Left ventricle myocardium inferior (tissue), 1 donor: ENCODE measurements at regions not wholly inside any gene's neighbourhood (a gene's known extent, or its start where the extent isn't known, plus 50 kb on each side); places are given as distances from the start of the nearest gene placed in this dataset.

Experiments used
- DNase-seq: peaks from one replicate; pipeline ENCODE4 v3.0.0-alpha.2; 2020
- H3K27ac ChIP-seq: fragments of 200-600 bp; replicated peaks from 2 replicates; pipeline ENCODE4 v1.8.0; 2021
- H3K27me3 ChIP-seq: fragments of 200-600 bp; 2 replicates; pipeline ENCODE4 v1.8.0; 2021; ENCODE audit warnings: low read depth
- H3K36me3 ChIP-seq: fragments of 200-600 bp; 2 replicates; pipeline ENCODE4 v1.8.0; 2021
- H3K4me1 ChIP-seq: fragments of 200-600 bp; 2 replicates; pipeline ENCODE4 v1.8.0; 2021
- H3K4me3 ChIP-seq: fragments of 200-600 bp; 2 replicates; pipeline ENCODE4 v1.8.0; 2021; ENCODE audit warnings: mild to moderate bottlenecking, moderate library complexity
- H3K9me3 ChIP-seq: fragments of 200-600 bp; replicated peaks from 2 replicates; pipeline ENCODE4 v1.8.0; 2021
- intact Hi-C: fragments of 100-400 bp; cut with micrococcal nuclease; formaldehyde crosslinking; loops from one replicate; pipeline ENCODE4 v1.11.0; 2022
- TF ChIP-seq, protein P1 (sequence below): fragments of 200-600 bp; IDR thresholded peaks from 2 replicates; pipeline ENCODE4 v1.8.0; 2021; ENCODE audit warnings: antibody characterized with exemption, mild to moderate bottlenecking, borderline replicate concordance
- donor health status: DM: no; HTN: yes; CAD: no; lungs with severe emphysema.

GRCh38 chr3:31408720-31409119, 124.0 kb upstream of the STT3B start:
- H3K36me3 ChIP-seq = no peaks in the 10 kb centered on the region
- H3K4me3 ChIP-seq = no peak overlapping the region
- no peak overlapping the region for H3K27ac ChIP-seq
- intact Hi-C loops = no loop called here
- DNase-seq = no peak
- H3K4me1 ChIP-seq = no peaks in the 10 kb centered on the region
- no peaks in the 10 kb centered on the region for H3K9me3 ChIP-seq
- H3K27me3 ChIP-seq = no peaks in the 10 kb centered on the region
- TF ChIP-seq, protein P1, sequence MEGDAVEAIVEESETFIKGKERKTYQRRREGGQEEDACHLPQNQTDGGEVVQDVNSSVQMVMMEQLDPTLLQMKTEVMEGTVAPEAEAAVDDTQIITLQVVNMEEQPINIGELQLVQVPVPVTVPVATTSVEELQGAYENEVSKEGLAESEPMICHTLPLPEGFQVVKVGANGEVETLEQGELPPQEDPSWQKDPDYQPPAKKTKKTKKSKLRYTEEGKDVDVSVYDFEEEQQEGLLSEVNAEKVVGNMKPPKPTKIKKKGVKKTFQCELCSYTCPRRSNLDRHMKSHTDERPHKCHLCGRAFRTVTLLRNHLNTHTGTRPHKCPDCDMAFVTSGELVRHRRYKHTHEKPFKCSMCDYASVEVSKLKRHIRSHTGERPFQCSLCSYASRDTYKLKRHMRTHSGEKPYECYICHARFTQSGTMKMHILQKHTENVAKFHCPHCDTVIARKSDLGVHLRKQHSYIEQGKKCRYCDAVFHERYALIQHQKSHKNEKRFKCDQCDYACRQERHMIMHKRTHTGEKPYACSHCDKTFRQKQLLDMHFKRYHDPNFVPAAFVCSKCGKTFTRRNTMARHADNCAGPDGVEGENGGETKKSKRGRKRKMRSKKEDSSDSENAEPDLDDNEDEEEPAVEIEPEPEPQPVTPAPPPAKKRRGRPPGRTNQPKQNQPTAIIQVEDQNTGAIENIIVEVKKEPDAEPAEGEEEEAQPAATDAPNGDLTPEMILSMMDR = no peak

DNA sequence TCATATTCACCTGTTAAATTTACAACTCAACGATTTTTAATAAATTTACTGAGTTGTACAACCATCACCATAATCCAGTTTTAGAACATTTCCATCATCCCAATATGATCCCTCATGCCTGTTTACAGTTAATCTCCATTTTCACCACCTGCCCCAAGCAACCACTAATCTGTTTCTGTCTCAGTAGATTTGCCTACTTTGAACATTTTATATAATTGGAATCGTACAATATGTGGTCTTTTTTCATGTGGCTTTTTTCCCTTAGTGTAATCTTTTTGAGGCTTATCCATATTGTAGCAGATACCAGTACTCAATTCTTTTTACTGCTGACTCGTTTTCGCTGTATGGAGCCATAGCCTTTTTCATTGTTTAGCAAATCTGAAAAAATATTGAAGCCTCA, 123.3 kb upstream of the STT3B start:
- H3K4me1 ChIP-seq = no peaks in the 10 kb centered on the region
- TF ChIP-seq, protein P1 = no peak
- no peak for DNase-seq
- no peaks in the 10 kb centered on the region for H3K9me3 ChIP-seq
- no peaks in the 10 kb centered on the region for H3K36me3 ChIP-seq
- H3K27ac ChIP-seq = no peak overlapping the region
- H3K27me3 ChIP-seq = no peaks in the 10 kb centered on the region
- intact Hi-C loops = no loop called here
- H3K4me3 ChIP-seq = no peak overlapping the region

DNA sequence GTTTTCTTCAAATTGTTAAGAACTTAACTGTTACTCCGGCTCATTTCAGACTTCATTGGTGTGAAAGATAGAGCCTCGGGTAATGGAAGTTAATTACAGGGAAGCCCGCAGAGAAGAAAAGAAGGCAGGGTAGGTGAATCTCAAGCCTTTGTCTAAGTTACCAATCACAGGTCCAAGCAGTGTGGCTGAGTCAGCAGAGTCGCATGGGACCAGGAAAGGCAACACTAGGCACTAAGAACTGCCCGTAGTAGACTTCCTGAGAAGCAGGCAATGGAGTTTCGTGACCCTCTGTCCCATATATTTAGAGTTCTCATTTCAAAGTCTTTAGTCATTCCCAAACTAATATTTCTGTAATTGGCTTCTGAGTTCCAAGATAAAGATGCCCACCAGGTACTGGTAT, 122.9 kb upstream of the STT3B start:
- Histone ChIP-seq H3K27me3 (no peaks in the 10 kb centered on the region), H3K4me1 (no peaks in the 10 kb centered on the region), H3K36me3 (no peaks in the 10 kb centered on the region), H3K4me3 (no peak overlapping the region), H3K9me3 (no peaks in the 10 kb centered on the region), H3K27ac (no peak overlapping the region)
- no peak for DNase-seq
- intact Hi-C loops = no loop called here
- TF ChIP-seq, protein P1 = no peak

DNA sequence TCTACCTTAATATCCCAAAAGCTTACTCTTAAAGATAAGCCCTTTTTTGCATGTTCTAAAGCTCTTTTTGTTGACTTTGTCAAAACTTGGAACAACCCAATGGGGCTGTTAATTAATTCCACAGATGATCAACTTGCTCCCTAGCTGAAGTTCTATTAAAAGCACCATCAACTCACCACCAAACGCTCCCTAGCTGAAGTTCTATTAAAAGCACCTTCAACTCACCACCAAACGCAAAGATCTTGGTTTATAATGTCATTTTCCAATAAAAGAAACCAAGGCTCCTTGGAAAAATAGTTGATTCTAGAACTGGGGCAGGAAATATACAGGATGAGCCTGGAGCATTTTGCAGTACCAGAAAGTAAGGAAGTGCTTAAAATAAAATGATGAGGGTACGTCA, 122.3 kb upstream of the STT3B start:
- no peaks in the 10 kb centered on the region for H3K36me3 ChIP-seq
- H3K9me3 ChIP-seq = no peaks in the 10 kb centered on the region
- TF ChIP-seq, protein P1 = no peak
- DNase-seq = no peak
- no peaks in the 10 kb centered on the region for H3K27me3 ChIP-seq
- no peak overlapping the region for H3K4me3 ChIP-seq
- no peaks in the 10 kb centered on the region for H3K4me1 ChIP-seq
- intact Hi-C loops = no loop called here
- peak overlapping the region; percentile 13 for H3K27ac ChIP-seq

GRCh38 chr3:31412832-31413231, 119.9 kb upstream of the STT3B start:
- DNase-seq = no peak
- H3K27me3 ChIP-seq = no peaks in the 10 kb centered on the region
- intact Hi-C loops = no loop called here
- no peaks in the 10 kb centered on the region for H3K9me3 ChIP-seq
- H3K36me3 ChIP-seq = no peaks in the 10 kb centered on the region
- H3K4me3 ChIP-seq = no peak overlapping the region
- TF ChIP-seq, protein P1 = no peak
- H3K27ac ChIP-seq = no peak overlapping the region
- peaks cover 4% of the 10 kb centered on the region for H3K4me1 ChIP-seq

GRCh38 chr3:31413515-31413914, 119.2 kb upstream of the STT3B start:
- TF ChIP-seq, protein P1 = no peak

More at GRCh38 chr3:31413515-31413914, 119.2 kb upstream of the STT3B start:
- DNase-seq = no peak
- Histone ChIP-seq H3K36me3 (no peaks in the 10 kb centered on the region), H3K27me3 (no peaks in the 10 kb centered on the region), H3K9me3 (no peaks in the 10 kb centered on the region), H3K27ac (no peak overlapping the region), H3K4me3 (no peak overlapping the region), H3K4me1 (peaks cover 4% of the 10 kb centered on the region)
- intact Hi-C loops = no loop called here
